ENCODE measurements at regions not wholly inside any gene's neighbourhood (a gene's known extent, or its start where the extent isn't known, plus 50 kb on each side); places are given as distances from the start of the nearest gene placed in this dataset.

GRCh38 chr4:162523171-162523570, 359.4 kb upstream of the FSTL5 start:
- TF ChIP-seq POLR2A (IDR thresholded peaks at IDR 0.05; ENCODE audit: low read length) (no peak), CBX8 (IDR thresholded peaks at IDR 0.05) (no peak), HOXA7 (CRISPR knock-in tag; IDR thresholded peaks at IDR 0.05) (no peak), CTCF (IDR thresholded peaks at IDR 0.05) (no peak), ZSCAN20 (CRISPR knock-in tag; IDR thresholded peaks at IDR 0.05) (no peak), ZNF302 (CRISPR knock-in tag; IDR thresholded peaks at IDR 0.05) (no peak), RAD21 (conservative IDR thresholded peaks at IDR 0.05 in 1 of 2, IDR thresholded peaks at IDR 0.05 in 1 of 2) (no peak), SMC3 (IDR thresholded peaks at IDR 0.05) (no peak), REST (IDR thresholded peaks at IDR 0.05) (no peak)
- TF ChIP-seq, protein P1, sequence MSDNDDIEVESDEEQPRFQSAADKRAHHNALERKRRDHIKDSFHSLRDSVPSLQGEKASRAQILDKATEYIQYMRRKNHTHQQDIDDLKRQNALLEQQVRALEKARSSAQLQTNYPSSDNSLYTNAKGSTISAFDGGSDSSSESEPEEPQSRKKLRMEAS (IDR thresholded peaks at IDR 0.05) = no peak
